Transverse colon (tissue), 4 donors: ENCODE measurements at regions not wholly inside any gene's neighbourhood (a gene's known extent, or its start where the extent isn't known, plus 50 kb on each side); places are given as distances from the start of the nearest gene placed in this dataset.

Experiments
- DNase-seq: peaks from one replicate; pipeline ENCODE4 v3.0.0-alpha.2; 2019
- H3K27ac ChIP-seq, 4 donors: fragments of 200-600 bp; sonication (generic); 2 replicates each; pipeline ENCODE4 v1.5.1; 2016 to 2018; ENCODE audit warnings: inconsistent platforms in 4 of 4
- H3K27me3 ChIP-seq: fragments of 200-600 bp; sonication (generic); 2 replicates; pipeline ENCODE4 v1.5.1; 2017; ENCODE audit warnings: inconsistent platforms
- H3K36me3 ChIP-seq, 4 donors: fragments of 200-600 bp; sonication (generic); 2 replicates each; pipeline ENCODE4 v1.5.1; 2017 to 2019; ENCODE audit warnings: inconsistent platforms in 4 of 4
- H3K4me1 ChIP-seq, 4 donors: fragments of 200-600 bp; sonication (generic); 2 replicates each; pipeline ENCODE4 v1.5.1; 2017 to 2020; ENCODE audit warnings: inconsistent platforms in 4 of 4
- H3K4me3 ChIP-seq, 4 donors: fragments of 200-600 bp; sonication (generic); 1 replicate in 1 of 4; 2 replicates in 3 of 4; pipeline versions ENCODE4 v1.5.1 to v1.6.1; 2017 to 2019; ENCODE audit warnings: inconsistent platforms in 4 of 4
- H3K9me3 ChIP-seq, 2 donors: fragments of 200-600 bp; sonication (generic); 2 replicates each; pipeline ENCODE4 v1.5.1; 2017 to 2019; ENCODE audit warnings: inconsistent platforms in 2 of 2
- EP300 ChIP-seq: sonication (generic); formaldehyde crosslinking; IDR thresholded peaks from one replicate; pipeline ENCODE4 v1.6.1; 2017; ENCODE audit warnings: antibody characterized with exemption, low read depth
- POLR2A ChIP-seq: fragments of 450-650 bp; IDR thresholded peaks from one replicate; pipeline ENCODE4 v1.6.1; 2016; ENCODE audit warnings: antibody characterized with exemption, mild to moderate bottlenecking, moderate library complexity
- POLR2AphosphoS5 ChIP-seq, 3 donors: sonication (generic); formaldehyde crosslinking; IDR thresholded peaks; one replicate each; pipeline ENCODE4 v1.6.1; 2016; ENCODE audit warnings: antibody characterized with exemption in 3 of 3
- WGBS, 2 donors: methylation state at CpG; one replicate each; pipeline ENCODE4 v1.1.5; 2018; ENCODE audit warnings: low coverage in 1 of 2; 5-methylcytosine and 5-hydroxymethylcytosine counted together
- in situ Hi-C, 4 donors: fragments of 200-750 bp; cut with MboI; loops; one replicate each; pipeline versions ENCODE4 v1.15.0 to v1.15.1; 2017; ENCODE audit warnings: low sequenced_read_pairs in 3 of 4, low pct_ligation_motif_present in 1 of 4, low pct_unique_long_range_greater_than_20kb in 1 of 4
- intact Hi-C: fragments of 100-400 bp; cut with DNase I; formaldehyde crosslinking; loops from one replicate; pipeline ENCODE4 v1.15.1; 2023; ENCODE audit warnings: low total_unique reads
- TF ChIP-seq, protein P1 (sequence below), 5 experiments: fragments of 200-600 bp in 3 of 5; fragments of 450-650 bp in 2 of 5; sonication (generic) in 3 of 5; IDR thresholded peaks; 1 replicate in 2 of 5; 2 replicates in 3 of 5; pipeline ENCODE4 v1.5.1; 2016 to 2017; ENCODE audit warnings: antibody characterized with exemption in 5 of 5, inconsistent platforms in 3 of 5, mild to moderate bottlenecking in 2 of 5, moderate library complexity in 1 of 5

DNA sequence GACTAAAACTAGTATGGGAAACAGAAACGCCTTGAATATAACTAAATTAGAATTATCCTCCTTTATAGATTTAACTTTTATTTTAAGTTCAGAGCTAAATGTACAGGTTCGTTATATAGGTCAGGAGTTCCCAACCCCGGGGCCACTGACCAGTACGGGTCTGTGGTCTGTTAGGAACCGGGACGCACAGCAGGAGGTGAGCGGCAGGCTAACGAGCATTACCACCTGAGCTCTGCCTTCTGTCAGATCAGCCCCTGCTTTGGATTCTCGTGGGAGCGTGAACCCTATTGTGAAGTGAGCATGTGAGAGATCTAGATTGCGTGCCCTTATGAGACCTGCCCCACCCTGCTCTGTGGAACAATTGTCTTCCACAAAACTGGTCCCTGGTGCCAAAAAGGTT, 51.0 kb downstream of the FAT4 start:
- H3K27ac ChIP-seq: no peak overlapping the region
- intact Hi-C loops: no loop called here
- in situ Hi-C loops: no loop called here
- H3K4me3 ChIP-seq: no peak overlapping the region
- TF ChIP-seq, protein P1, sequence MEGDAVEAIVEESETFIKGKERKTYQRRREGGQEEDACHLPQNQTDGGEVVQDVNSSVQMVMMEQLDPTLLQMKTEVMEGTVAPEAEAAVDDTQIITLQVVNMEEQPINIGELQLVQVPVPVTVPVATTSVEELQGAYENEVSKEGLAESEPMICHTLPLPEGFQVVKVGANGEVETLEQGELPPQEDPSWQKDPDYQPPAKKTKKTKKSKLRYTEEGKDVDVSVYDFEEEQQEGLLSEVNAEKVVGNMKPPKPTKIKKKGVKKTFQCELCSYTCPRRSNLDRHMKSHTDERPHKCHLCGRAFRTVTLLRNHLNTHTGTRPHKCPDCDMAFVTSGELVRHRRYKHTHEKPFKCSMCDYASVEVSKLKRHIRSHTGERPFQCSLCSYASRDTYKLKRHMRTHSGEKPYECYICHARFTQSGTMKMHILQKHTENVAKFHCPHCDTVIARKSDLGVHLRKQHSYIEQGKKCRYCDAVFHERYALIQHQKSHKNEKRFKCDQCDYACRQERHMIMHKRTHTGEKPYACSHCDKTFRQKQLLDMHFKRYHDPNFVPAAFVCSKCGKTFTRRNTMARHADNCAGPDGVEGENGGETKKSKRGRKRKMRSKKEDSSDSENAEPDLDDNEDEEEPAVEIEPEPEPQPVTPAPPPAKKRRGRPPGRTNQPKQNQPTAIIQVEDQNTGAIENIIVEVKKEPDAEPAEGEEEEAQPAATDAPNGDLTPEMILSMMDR (IDR thresholded peaks at IDR 0.05): no peak
- no peak for TF ChIP-seq POLR2A
- TF ChIP-seq EP300: no peak
- TF ChIP-seq POLR2AphosphoS5 (IDR thresholded peaks at IDR 0.05): no peak
- H3K9me3 ChIP-seq: no peaks in the 10 kb centered on the region
- DNase-seq: no peak
- H3K36me3 ChIP-seq: no peaks in the 10 kb centered on the region
- H3K27me3 ChIP-seq: no peaks in the 10 kb centered on the region
- peaks cover 0 to 9% (median 0%) of the 10 kb centered on the region in 4 donors for H3K4me1 ChIP-seq
- 45 to 88% methylated on average over 2 to 11 of the region's 11 CpGs for WGBS, 2 donors

DNA sequence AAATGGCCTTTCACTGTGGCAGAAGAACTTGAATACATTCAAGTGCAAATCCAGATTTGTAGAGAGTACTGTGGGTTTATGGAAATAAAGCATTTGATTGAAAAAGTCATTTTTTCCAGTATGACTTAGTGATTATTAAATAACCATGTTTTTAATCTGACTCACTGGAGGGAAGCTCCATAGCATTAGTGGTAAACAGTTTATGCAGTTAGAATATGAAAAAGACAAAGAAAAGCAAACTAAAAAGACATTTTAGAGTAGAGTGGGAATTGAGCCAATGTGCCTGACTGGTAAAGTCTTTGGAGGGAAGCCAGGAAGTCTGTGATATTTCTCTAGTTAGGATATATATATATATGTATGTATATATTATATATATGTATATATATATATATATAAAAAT, 53.4 kb downstream of the FAT4 start:
- Histone ChIP-seq H3K36me3 (no peaks in the 10 kb centered on the region), H3K27me3 (no peaks in the 10 kb centered on the region), H3K27ac (peak overlapping the region; percentile 7 to 71 (median 25)), H3K9me3 (no peaks in the 10 kb centered on the region), H3K4me3 (peak overlapping the region in 1 of 4 donors; percentile 25), H3K4me1 (peaks cover 0 to 9% (median 0%) of the 10 kb centered on the region in 4 donors)
- in situ Hi-C loops (no loop called here), intact Hi-C loops (no loop called here)
- no peak for DNase-seq
- TF ChIP-seq, protein P1 (IDR thresholded peaks at IDR 0.05): no peak
- TF ChIP-seq POLR2AphosphoS5 (IDR thresholded peaks at IDR 0.05) (no peak), POLR2A (no peak), EP300 (no peak)

DNA sequence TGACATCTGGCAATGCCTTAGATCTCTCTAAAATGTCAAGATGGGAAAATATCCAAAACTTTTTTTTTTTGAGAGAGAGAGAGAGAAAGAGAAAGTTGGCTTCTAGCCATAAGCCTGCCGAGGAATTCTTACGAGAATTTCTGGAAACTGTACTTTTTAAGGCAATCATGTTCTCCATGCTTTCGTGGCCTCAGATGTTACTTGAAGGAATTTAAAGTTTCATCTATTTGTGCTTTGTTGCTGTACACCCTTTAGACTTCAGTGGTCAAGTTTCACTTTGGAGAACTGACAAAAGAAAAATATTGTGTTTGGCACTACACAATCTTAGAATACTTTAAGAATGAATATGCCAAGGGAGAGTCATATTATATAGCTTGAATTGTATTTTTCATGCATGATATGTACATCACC, 53.9 kb downstream of the FAT4 start:
- WGBS, 2 donors: 39 to 40% methylated on average over 2 to 3 of the region's 3 CpGs
- H3K27me3 ChIP-seq: no peaks in the 10 kb centered on the region
- TF ChIP-seq, protein P1 (IDR thresholded peaks at IDR 0.05): no peak
- TF ChIP-seq POLR2A (no peak), POLR2AphosphoS5 (IDR thresholded peaks at IDR 0.05) (peak in 1 of 3 donors; percentile 7)
- H3K9me3 ChIP-seq: no peaks in the 10 kb centered on the region
- H3K36me3 ChIP-seq: no peaks in the 10 kb centered on the region
- peak overlapping the region in 2 of 4 donors; percentile 19 to 25 for H3K4me3 ChIP-seq
- intact Hi-C loops (no loop called here), in situ Hi-C loops (no loop called here)
- peak overlapping the region; percentile 7 to 71 (median 25) for H3K27ac ChIP-seq
- DNase-seq: no peak
- H3K4me1 ChIP-seq: peaks cover 0 to 9% (median 0%) of the 10 kb centered on the region in 4 donors

DNA sequence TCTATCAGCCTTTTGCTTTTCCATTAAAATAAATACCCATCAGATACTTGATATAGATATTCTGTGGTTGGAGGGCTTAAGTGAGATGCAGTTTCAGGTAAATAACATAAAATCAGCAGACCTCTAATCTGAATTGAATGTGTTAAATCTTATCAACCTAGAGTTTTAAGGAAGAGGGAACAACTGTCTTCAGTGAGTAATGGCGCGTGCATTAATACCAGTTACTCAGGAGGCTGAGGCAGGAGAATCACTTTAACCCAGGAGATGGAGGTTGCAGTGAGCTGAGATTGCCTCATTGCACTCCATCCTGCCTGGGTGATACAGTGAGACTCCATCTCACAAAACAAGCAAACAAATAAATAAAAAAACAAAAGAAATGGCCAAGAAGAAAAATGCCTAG, 54.3 kb downstream of the FAT4 start:
- in situ Hi-C loops: no loop called here
- WGBS, 2 donors: 86 to 94% methylated on average over 2 of the region's 2 CpGs
- Histone ChIP-seq H3K4me1 (peaks cover 0 to 9% (median 0%) of the 10 kb centered on the region in 4 donors), H3K4me3 (peak overlapping the region in 2 of 4 donors; percentile 19 to 25), H3K27me3 (no peaks in the 10 kb centered on the region), H3K27ac (peak overlapping the region; percentile 7 to 71 (median 25)), H3K9me3 (no peaks in the 10 kb centered on the region), H3K36me3 (no peaks in the 10 kb centered on the region)
- DNase-seq: no peak
- intact Hi-C loops: no loop called here
- no peak for TF ChIP-seq POLR2AphosphoS5 (IDR thresholded peaks at IDR 0.05)
- TF ChIP-seq POLR2A: no peak
- TF ChIP-seq, protein P1 (IDR thresholded peaks at IDR 0.05): no peak
- no peak for TF ChIP-seq EP300
